Tibial artery (tissue), 4 donors: ENCODE measurements at regions not wholly inside any gene's neighbourhood (a gene's known extent, or its start where the extent isn't known, plus 50 kb on each side); places are given as distances from the start of the nearest gene placed in this dataset.
"Not testable (repeated sequence)": the region's sequence is repeated elsewhere in the genome, so short reads cannot be mapped to it uniquely, and the experiment has no call there.

Experiments used
- DNase-seq, 2 donors: peaks; one replicate each; pipeline ENCODE4 v3.0.0-alpha.2; 2019
- H3K27ac ChIP-seq, 2 donors: fragments of 200-600 bp; sonication (generic) in 1 of 2; 1 replicate in 1 of 2; 2 replicates in 1 of 2; pipeline ENCODE4 v1.5.1; 2018 to 2019; ENCODE audit warnings: mild to moderate bottlenecking in 1 of 2
- H3K27me3 ChIP-seq, 2 donors: fragments of 200-600 bp; sonication (generic) in 1 of 2; one replicate each; pipeline versions ENCODE4 v1.5.1 to v1.6.0; 2016 to 2019
- H3K36me3 ChIP-seq, 3 donors: fragments of 200-600 bp; sonication (generic) in 2 of 3; one replicate each; pipeline ENCODE4 v1.5.1; 2016 to 2019; ENCODE audit warnings: mild to moderate bottlenecking in 2 of 3
- H3K4me1 ChIP-seq, 4 donors: fragments of 200-600 bp; sonication (generic) in 2 of 4; 1 replicate in 3 of 4; 2 replicates in 1 of 4; pipeline ENCODE4 v1.5.1; 2016 to 2019
- H3K4me3 ChIP-seq, 2 donors: fragments of 200-600 bp; sonication (generic) in 1 of 2; 1 replicate in 1 of 2; 2 replicates in 1 of 2; pipeline ENCODE4 v1.5.1; 2018 to 2019; ENCODE audit warnings: mild to moderate bottlenecking in 2 of 2
- H3K9me3 ChIP-seq, 3 donors: fragments of 200-600 bp; sonication (generic) in 1 of 3; one replicate each; pipeline ENCODE4 v1.5.1; 2016 to 2019
- intact Hi-C: fragments of 100-400 bp; cut with DNase I; formaldehyde crosslinking; loops from one replicate; pipeline ENCODE4 v1.15.0; 2023; ENCODE audit warnings: low total_unique reads
- TF ChIP-seq, protein P1 (sequence below), 2 experiments: fragments of 200-600 bp in 1 of 2; fragments of 450-650 bp in 1 of 2; IDR thresholded peaks; one replicate each; pipeline ENCODE4 v1.5.1; 2017 to 2019; ENCODE audit warnings: antibody characterized with exemption in 2 of 2, mild to moderate bottlenecking in 1 of 2, moderate library complexity in 1 of 2

DNA sequence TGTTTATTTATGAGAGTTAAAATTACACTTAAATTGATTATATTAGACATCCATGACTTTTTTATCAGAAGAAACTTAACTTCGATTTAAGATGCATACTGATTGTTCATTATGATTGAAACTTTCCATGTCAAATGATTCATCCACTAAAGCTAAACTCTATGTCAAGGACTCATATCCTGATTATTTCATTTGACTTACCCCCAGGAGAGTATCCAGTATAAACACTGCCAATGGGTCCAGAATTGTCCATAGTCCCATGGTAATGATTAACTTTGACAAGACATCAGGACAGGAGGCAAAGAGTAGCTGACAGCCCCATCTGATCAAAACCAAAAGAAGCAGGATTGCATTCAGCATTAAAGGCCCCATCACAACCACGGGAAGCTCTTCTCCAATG is 709.9 kb downstream of the TFAP2A start:
- intact Hi-C loops: no loop called here
- no peaks in the 10 kb centered on the region for H3K36me3 ChIP-seq
- H3K27me3 ChIP-seq: no peaks in the 10 kb centered on the region
- H3K9me3 ChIP-seq: no peaks in the 10 kb centered on the region
- no peak for DNase-seq
- H3K27ac ChIP-seq: no peak overlapping the region
- no peak overlapping the region for H3K4me3 ChIP-seq
- H3K4me1 ChIP-seq: no peaks in the 10 kb centered on the region
- TF ChIP-seq, protein P1, sequence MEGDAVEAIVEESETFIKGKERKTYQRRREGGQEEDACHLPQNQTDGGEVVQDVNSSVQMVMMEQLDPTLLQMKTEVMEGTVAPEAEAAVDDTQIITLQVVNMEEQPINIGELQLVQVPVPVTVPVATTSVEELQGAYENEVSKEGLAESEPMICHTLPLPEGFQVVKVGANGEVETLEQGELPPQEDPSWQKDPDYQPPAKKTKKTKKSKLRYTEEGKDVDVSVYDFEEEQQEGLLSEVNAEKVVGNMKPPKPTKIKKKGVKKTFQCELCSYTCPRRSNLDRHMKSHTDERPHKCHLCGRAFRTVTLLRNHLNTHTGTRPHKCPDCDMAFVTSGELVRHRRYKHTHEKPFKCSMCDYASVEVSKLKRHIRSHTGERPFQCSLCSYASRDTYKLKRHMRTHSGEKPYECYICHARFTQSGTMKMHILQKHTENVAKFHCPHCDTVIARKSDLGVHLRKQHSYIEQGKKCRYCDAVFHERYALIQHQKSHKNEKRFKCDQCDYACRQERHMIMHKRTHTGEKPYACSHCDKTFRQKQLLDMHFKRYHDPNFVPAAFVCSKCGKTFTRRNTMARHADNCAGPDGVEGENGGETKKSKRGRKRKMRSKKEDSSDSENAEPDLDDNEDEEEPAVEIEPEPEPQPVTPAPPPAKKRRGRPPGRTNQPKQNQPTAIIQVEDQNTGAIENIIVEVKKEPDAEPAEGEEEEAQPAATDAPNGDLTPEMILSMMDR (IDR thresholded peaks at IDR 0.05): no peak

DNA sequence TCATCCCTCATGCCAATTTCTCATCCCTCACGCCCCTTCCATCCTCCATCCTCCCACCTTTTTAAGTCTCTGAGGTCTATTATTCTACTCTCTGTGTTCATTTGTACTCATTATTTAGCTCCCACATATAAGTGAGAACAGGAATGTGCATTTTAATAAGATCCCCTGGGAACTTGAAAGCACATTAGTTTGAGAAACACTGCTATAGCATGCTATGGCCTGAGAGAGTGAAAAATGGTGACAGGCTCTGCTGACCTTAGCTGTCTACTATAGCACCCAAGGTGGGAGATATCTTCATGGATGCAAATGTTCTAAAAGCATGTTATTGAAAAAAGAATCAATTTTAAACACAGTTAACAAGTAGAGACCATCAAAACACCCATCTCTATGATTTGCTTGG is 712.0 kb downstream of the TFAP2A start:
- Histone ChIP-seq H3K4me1 (no peaks in the 10 kb centered on the region), H3K27me3 (no peaks in the 10 kb centered on the region), H3K36me3 (no peaks in the 10 kb centered on the region), H3K9me3 (no peaks in the 10 kb centered on the region), H3K4me3 (no peak overlapping the region), H3K27ac (no peak overlapping the region)
- intact Hi-C loops: no loop called here
- TF ChIP-seq, protein P1 (IDR thresholded peaks at IDR 0.05): no peak
- DNase-seq: no peak

DNA sequence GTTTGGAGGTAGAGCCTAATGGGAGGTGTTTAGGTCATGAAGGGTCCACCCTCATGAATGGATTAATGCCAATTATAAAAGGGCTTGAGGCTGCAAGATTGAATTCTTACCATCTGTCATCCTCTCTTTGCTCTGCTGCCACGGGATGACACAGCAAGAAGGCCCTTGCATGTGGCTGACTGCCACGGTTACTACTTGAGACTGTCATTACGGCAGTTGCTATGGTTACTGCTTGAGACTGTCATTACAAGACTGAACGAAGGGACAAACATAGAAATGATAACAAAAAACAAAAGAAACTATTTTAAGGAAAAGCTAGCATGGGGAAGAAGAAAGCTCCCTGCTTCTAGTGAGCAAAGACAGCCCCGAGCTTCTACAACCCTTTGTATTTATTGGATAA is 715.0 kb downstream of the TFAP2A start:
- Histone ChIP-seq H3K4me1 (no peaks in the 10 kb centered on the region), H3K9me3 (no peaks in the 10 kb centered on the region), H3K36me3 (no peaks in the 10 kb centered on the region), H3K27me3 (no peaks in the 10 kb centered on the region), H3K4me3 (no peak overlapping the region), H3K27ac (no peak overlapping the region)
- no peak for DNase-seq
- intact Hi-C loops: no loop called here
- TF ChIP-seq, protein P1 (IDR thresholded peaks at IDR 0.05): no peak

DNA sequence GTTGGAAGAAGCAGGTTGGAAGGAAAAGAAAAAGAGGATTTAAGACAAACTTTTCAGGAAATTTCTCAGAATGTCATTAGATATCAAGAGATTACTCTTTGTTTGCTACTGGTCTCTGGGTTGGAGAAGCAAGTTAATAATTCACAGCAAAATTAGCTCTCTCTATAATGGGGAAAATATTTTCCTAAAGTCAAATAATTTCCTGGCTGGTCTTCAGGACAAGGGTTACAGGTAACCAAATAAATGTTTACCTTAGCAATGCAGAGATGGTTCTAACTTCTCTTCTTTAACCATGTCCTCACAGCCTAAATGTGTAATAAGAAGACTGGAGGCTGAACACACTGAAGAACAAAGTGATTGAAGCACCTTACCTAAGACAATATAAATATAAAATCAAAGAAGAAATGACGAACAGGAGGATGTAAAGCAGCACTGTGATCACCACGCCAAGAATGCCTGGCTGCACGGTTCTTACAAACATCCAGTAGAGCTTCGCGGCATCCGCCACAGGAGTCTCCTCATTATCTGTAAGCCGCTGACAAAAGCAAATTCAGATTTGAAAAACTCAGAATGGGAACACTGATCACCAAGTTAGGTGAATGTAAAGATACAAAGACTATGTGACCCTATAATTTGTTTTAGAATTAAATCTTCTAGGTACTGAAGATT is 717.5 kb downstream of the TFAP2A start:
- Histone ChIP-seq H3K27me3 (no peaks in the 10 kb centered on the region), H3K36me3 (no peaks in the 10 kb centered on the region), H3K27ac (no peak overlapping the region), H3K9me3 (no peaks in the 10 kb centered on the region), H3K4me3 (no peak overlapping the region), H3K4me1 (no peaks in the 10 kb centered on the region)
- intact Hi-C loops: no loop called here
- DNase-seq: no peak
- TF ChIP-seq, protein P1 (IDR thresholded peaks at IDR 0.05): no peak

DNA sequence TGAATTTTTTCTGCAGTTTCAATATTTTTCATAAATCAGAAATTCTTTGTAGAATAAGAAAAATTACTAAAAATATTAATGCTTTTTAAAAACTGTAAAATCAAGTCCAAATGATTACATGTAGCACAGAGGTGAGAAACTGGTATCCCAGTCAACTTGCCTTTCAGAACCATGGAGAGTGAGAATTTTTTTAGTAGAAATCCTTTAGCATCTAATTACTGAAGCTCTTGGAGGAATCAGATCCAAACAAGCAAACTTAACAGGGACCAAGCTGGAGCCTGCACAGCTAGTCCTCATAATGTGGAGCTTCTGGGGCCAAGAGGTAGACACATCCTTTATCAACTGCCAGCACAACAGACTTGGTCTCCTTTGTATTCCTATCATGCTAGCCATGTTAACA is 724.5 kb downstream of the TFAP2A start:
- no peaks in the 10 kb centered on the region for H3K36me3 ChIP-seq
- H3K9me3 ChIP-seq: no peaks in the 10 kb centered on the region
- H3K4me3 ChIP-seq: no peak overlapping the region
- DNase-seq: no peak
- intact Hi-C loops: no loop called here
- H3K4me1 ChIP-seq: no peaks in the 10 kb centered on the region
- H3K27me3 ChIP-seq: no peaks in the 10 kb centered on the region
- no peak overlapping the region for H3K27ac ChIP-seq
- TF ChIP-seq, protein P1 (IDR thresholded peaks at IDR 0.05): no peak

DNA sequence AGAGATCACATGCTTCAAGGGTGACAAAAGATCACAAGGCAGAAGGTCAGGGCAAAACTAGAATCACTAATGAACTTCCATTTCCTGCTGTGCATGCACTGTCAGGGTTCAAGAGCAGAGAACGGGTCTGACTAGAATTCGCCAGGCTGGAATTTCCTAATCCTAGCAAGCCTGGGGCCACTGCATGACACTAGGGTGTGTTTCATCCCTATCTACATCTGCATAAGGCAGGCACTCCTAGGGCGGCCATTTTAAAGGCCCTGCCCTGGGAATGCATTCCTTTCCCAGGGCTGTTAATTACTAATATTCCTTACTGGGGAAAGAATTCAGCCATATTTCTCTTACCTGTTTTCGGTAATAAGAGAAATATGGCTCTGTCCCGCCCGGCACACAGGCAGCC is 734.1 kb downstream of the TFAP2A start:
- intact Hi-C loops, H3K36me3 ChIP-seq, H3K9me3 ChIP-seq, H3K27ac ChIP-seq, H3K27me3 ChIP-seq, H3K4me3 ChIP-seq, H3K4me1 ChIP-seq, DNase-seq: not testable (repeated sequence)
